ENCODE measurements at regions not wholly inside any gene's neighbourhood (a gene's known extent, or its start where the extent isn't known, plus 50 kb on each side); places are given as distances from the start of the nearest gene placed in this dataset.

DNA sequence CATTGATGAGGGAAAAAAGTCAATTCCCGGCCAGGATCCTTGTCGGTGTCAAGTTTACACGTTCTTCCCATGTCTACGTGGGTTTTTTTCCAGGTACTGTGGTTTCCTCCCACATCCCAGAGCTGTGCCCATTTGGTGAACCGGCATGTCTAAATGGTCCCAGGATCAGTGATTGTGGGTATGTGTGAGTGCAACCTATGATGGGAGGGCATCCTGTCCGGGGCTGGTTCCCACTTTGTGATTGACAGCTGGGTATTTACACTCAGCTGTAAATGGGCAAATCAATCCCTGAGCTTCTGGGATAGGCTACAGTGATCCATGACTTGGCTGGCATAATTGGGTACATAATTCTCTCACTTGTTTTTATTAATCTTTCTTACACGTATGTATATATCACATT, 91.2 kb upstream of the IRX6 start:
- in situ Hi-C loops (cut with MboI; ENCODE audit: low sequenced_read_pairs, unreplicated experiment): no loop called here
- TF ChIP-seq, protein P1, sequence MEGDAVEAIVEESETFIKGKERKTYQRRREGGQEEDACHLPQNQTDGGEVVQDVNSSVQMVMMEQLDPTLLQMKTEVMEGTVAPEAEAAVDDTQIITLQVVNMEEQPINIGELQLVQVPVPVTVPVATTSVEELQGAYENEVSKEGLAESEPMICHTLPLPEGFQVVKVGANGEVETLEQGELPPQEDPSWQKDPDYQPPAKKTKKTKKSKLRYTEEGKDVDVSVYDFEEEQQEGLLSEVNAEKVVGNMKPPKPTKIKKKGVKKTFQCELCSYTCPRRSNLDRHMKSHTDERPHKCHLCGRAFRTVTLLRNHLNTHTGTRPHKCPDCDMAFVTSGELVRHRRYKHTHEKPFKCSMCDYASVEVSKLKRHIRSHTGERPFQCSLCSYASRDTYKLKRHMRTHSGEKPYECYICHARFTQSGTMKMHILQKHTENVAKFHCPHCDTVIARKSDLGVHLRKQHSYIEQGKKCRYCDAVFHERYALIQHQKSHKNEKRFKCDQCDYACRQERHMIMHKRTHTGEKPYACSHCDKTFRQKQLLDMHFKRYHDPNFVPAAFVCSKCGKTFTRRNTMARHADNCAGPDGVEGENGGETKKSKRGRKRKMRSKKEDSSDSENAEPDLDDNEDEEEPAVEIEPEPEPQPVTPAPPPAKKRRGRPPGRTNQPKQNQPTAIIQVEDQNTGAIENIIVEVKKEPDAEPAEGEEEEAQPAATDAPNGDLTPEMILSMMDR (IDR thresholded peaks at IDR 0.05; ENCODE audit: borderline replicate concordance, control extremely low read depth, extremely low read depth, insufficient read depth, missing control alignments): no peak
- DNase-seq (ENCODE audit: low spot score): no peak

- TF ChIP-seq, protein P1 (IDR thresholded peaks at IDR 0.05; ENCODE audit: borderline replicate concordance, control extremely low read depth, extremely low read depth, insufficient read depth, missing control alignments): no peak
- in situ Hi-C loops (cut with MboI; ENCODE audit: low sequenced_read_pairs, unreplicated experiment): no loop called here
- DNase-seq (ENCODE audit: low spot score): no peak
Measured at GRCh38 chr16:55233464-55233863, 90.5 kb upstream of the IRX6 start.

DNA sequence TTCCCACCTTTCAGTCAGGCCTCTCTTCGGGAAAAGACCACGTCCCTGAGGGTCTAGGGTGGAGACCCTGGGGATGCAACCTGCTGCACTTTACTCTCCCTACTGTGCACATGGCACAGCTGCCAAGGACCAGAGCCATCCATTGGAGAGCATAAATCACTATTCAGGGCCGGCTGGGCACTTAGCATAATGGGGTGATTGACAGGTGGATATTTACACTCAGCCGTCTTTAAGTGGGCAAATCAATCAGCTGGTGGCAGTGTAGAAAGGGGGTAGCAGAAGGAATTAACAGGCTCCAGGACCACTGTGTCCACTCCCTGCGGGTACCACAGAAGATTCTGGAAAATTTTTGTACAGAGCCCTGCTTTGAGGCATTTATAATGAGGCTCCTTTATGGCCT, 87.3 kb upstream of the IRX6 start:
- no peak for DNase-seq (ENCODE audit: low spot score)
- in situ Hi-C loops (cut with MboI; ENCODE audit: low sequenced_read_pairs, unreplicated experiment): no loop called here
- TF ChIP-seq, protein P1 (IDR thresholded peaks at IDR 0.05; ENCODE audit: borderline replicate concordance, control extremely low read depth, extremely low read depth, insufficient read depth, missing control alignments): no peak

- TF ChIP-seq, protein P1 (IDR thresholded peaks at IDR 0.05; ENCODE audit: borderline replicate concordance, control extremely low read depth, extremely low read depth, insufficient read depth, missing control alignments): no peak
- in situ Hi-C loops (cut with MboI; ENCODE audit: low sequenced_read_pairs, unreplicated experiment): no loop called here
Measured at GRCh38 chr16:55239723-55240122, 84.3 kb upstream of the IRX6 start.

GRCh38 chr16:55240888-55241287, 83.1 kb upstream of the IRX6 start:
- TF ChIP-seq, protein P1 (IDR thresholded peaks at IDR 0.05; ENCODE audit: borderline replicate concordance, control extremely low read depth, extremely low read depth, insufficient read depth, missing control alignments): no peak
- in situ Hi-C loops (cut with MboI; ENCODE audit: low sequenced_read_pairs, unreplicated experiment): no loop called here
- DNase-seq (ENCODE audit: low spot score): no peak

More at GRCh38 chr16:55239723-55240122, 84.3 kb upstream of the IRX6 start:
- DNase-seq (ENCODE audit: low spot score): no peak

DNA sequence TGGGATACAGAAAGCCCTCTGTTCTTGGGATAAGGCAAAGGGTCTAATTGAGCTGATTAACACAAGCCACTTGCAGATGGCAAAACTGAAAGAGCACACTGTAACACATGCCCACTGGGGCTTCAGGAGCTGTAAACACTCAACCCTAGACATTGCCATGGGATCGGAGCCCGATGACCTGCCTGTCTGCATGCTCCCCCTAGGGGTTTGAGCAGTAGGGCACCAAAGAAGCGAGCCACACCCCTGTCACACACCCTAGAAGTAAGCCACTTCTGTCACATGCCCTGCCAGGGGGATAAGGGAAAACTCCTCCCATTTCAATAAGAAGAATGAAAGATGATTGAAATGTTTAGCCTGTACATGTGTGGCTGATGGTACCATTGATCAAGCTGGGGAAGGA, 81.3 kb upstream of the IRX6 start:
- TF ChIP-seq, protein P1 (IDR thresholded peaks at IDR 0.05; ENCODE audit: borderline replicate concordance, control extremely low read depth, extremely low read depth, insufficient read depth, missing control alignments): no peak
- no peak for DNase-seq (ENCODE audit: low spot score)
- in situ Hi-C loops (cut with MboI; ENCODE audit: low sequenced_read_pairs, unreplicated experiment): no loop called here

DNA sequence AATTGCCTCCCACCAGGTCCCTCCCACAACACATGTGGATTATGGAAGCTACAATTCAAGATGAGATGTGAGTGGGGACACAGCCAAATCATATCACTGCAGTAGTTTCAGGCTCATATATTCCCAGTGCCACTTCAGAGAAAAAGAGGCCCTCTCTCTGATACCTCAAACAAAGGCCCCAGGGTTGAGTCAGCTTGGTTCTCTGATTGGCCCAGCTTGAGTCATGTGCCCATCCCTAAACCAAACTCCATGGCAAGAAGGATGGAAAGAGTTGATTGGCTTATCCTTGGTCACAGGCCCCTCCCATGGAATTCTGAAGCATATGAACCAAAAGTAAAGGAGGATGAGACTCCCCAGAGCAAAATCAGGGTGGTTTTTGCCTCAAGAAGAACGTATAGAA, 75.9 kb upstream of the IRX6 start:
- DNase-seq (ENCODE audit: low spot score): no peak
- TF ChIP-seq, protein P1 (IDR thresholded peaks at IDR 0.05; ENCODE audit: borderline replicate concordance, control extremely low read depth, extremely low read depth, insufficient read depth, missing control alignments): no peak
- in situ Hi-C loops (cut with MboI; ENCODE audit: low sequenced_read_pairs, unreplicated experiment): no loop called here
